Sigmoid colon (tissue), 6 donors: ENCODE measurements at regions not wholly inside any gene's neighbourhood (a gene's known extent, or its start where the extent isn't known, plus 50 kb on each side); places are given as distances from the start of the nearest gene placed in this dataset.

ENCODE experiments used
- DNase-seq: peaks from one replicate; pipeline ENCODE4 v3.0.0-alpha.2; 2019
- H3K27ac ChIP-seq, 4 donors: fragments of 200-600 bp; sonication (generic); one replicate each; pipeline ENCODE4 v1.5.1; 2016 to 2019; ENCODE audit warnings: mild to moderate bottlenecking in 1 of 4
- H3K27me3 ChIP-seq, 3 donors: fragments of 200-600 bp; sonication (generic); one replicate each; pipeline ENCODE4 v1.5.1; 2019; ENCODE audit warnings: mild to moderate bottlenecking in 1 of 3
- H3K36me3 ChIP-seq, 4 donors: fragments of 200-600 bp; sonication (generic); one replicate each; pipeline ENCODE4 v1.5.1; 2016 to 2019
- H3K4me1 ChIP-seq, 4 donors: fragments of 200-600 bp; sonication (generic); one replicate each; pipeline ENCODE4 v1.5.1; 2017 to 2019
- H3K4me3 ChIP-seq, 4 donors: fragments of 200-600 bp; sonication (generic); one replicate each; pipeline ENCODE4 v1.5.1; 2017 to 2019; ENCODE audit warnings: mild to moderate bottlenecking in 2 of 4, moderate library complexity in 1 of 4
- H3K9me3 ChIP-seq, 4 donors: fragments of 200-600 bp in 3 of 4; sonication (generic) in 3 of 4; one replicate each; pipeline versions ENCODE4 v1.5.1 to v1.6.1; 2013 to 2019
- EP300 ChIP-seq, 4 donors: sonication (generic); formaldehyde crosslinking; IDR thresholded peaks; one replicate each; pipeline ENCODE4 v1.6.1; 2017; ENCODE audit warnings: antibody characterized with exemption in 4 of 4
- POLR2A ChIP-seq, 2 donors: fragments of 450-650 bp; IDR thresholded peaks; one replicate each; pipeline ENCODE4 v1.6.1; 2016; ENCODE audit warnings: antibody characterized with exemption in 2 of 2, mild to moderate bottlenecking in 2 of 2, moderate library complexity in 2 of 2
- POLR2AphosphoS5 ChIP-seq, 4 donors: sonication (generic); formaldehyde crosslinking; IDR thresholded peaks; one replicate each; pipeline ENCODE4 v1.6.1; 2017; ENCODE audit warnings: antibody characterized with exemption in 4 of 4
- WGBS, 2 donors: extraction: QIAGEN DNeasy Blood & Tissue Kit; methylation state at CpG; one replicate each; pipeline ENCODE4 v1.1.7; 2013; 5-methylcytosine and 5-hydroxymethylcytosine counted together
- intact Hi-C: fragments of 100-400 bp; cut with DNase I; formaldehyde crosslinking; loops from one replicate; pipeline ENCODE4 v1.15.1; 2023
- TF ChIP-seq, protein P1 (sequence below), 4 experiments: fragments of 450-650 bp in 3 of 4; fragments of 200-600 bp in 1 of 4; IDR thresholded peaks; one replicate each; pipeline ENCODE4 v1.5.1; 2016 to 2019; ENCODE audit warnings: antibody characterized with exemption in 4 of 4, mild to moderate bottlenecking in 3 of 4, moderate library complexity in 2 of 4
- donor health status: healthy with polysubstance abuse.
- donor health status: healthy.

DNA sequence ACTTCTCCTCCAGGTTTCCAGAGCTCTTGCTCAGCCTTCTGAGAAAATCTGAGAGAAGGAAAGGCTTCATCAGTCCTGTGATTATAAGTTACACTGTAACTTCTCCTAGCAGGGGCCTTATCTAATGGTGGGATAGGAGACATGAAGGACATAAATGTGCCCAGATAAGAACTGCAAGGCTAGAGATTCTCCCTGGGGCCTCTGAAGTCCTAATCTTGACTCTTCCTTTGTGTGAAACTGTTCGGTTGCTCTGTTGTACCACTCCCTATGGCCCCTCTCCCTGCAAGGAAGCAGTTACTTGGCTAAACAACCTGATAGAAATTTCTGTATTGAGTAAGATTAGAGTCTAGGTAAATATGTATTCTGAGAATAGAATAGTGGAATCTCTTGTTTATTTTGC lies 780.9 kb downstream of the ETS1 start:
- Histone ChIP-seq H3K4me3 (no peak overlapping the region), H3K36me3 (no peaks in the 10 kb centered on the region), H3K9me3 (no peaks in the 10 kb centered on the region), H3K27me3 (no peaks in the 10 kb centered on the region), H3K27ac (no peak overlapping the region), H3K4me1 (peaks cover 0 to 11% (median 0%) of the 10 kb centered on the region in 4 donors)
- WGBS, 2 donors = 38 to 63% methylated on average over 1 of the region's 1 CpG
- TF ChIP-seq EP300 (IDR thresholded peaks at IDR 0.05) = no peak
- TF ChIP-seq, protein P1, sequence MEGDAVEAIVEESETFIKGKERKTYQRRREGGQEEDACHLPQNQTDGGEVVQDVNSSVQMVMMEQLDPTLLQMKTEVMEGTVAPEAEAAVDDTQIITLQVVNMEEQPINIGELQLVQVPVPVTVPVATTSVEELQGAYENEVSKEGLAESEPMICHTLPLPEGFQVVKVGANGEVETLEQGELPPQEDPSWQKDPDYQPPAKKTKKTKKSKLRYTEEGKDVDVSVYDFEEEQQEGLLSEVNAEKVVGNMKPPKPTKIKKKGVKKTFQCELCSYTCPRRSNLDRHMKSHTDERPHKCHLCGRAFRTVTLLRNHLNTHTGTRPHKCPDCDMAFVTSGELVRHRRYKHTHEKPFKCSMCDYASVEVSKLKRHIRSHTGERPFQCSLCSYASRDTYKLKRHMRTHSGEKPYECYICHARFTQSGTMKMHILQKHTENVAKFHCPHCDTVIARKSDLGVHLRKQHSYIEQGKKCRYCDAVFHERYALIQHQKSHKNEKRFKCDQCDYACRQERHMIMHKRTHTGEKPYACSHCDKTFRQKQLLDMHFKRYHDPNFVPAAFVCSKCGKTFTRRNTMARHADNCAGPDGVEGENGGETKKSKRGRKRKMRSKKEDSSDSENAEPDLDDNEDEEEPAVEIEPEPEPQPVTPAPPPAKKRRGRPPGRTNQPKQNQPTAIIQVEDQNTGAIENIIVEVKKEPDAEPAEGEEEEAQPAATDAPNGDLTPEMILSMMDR (IDR thresholded peaks at IDR 0.05) = no peak
- no peak for TF ChIP-seq POLR2AphosphoS5 (IDR thresholded peaks at IDR 0.05)
- no peak for TF ChIP-seq POLR2A (IDR thresholded peaks at IDR 0.05)
- DNase-seq = no peak
- intact Hi-C loops = no loop called here

- H3K4me1 ChIP-seq = peaks cover 0 to 11% (median 0%) of the 10 kb centered on the region in 4 donors
- TF ChIP-seq POLR2AphosphoS5 (IDR thresholded peaks at IDR 0.05) (no peak), EP300 (IDR thresholded peaks at IDR 0.05) (no peak), POLR2A (IDR thresholded peaks at IDR 0.05) (no peak)
- TF ChIP-seq, protein P1 (IDR thresholded peaks at IDR 0.05) = no peak
- H3K27me3 ChIP-seq = no peaks in the 10 kb centered on the region
- no peaks in the 10 kb centered on the region for H3K36me3 ChIP-seq
- intact Hi-C loops = no loop called here
- H3K9me3 ChIP-seq = no peaks in the 10 kb centered on the region
- DNase-seq = no peak
- WGBS, 2 donors = 35 to 65% methylated on average over 1 of the region's 1 CpG
- no peak overlapping the region for H3K4me3 ChIP-seq
- no peak overlapping the region for H3K27ac ChIP-seq
These were observed 781.6 kb downstream of the ETS1 start for GRCh38 chr11:127805771-127806170.

DNA sequence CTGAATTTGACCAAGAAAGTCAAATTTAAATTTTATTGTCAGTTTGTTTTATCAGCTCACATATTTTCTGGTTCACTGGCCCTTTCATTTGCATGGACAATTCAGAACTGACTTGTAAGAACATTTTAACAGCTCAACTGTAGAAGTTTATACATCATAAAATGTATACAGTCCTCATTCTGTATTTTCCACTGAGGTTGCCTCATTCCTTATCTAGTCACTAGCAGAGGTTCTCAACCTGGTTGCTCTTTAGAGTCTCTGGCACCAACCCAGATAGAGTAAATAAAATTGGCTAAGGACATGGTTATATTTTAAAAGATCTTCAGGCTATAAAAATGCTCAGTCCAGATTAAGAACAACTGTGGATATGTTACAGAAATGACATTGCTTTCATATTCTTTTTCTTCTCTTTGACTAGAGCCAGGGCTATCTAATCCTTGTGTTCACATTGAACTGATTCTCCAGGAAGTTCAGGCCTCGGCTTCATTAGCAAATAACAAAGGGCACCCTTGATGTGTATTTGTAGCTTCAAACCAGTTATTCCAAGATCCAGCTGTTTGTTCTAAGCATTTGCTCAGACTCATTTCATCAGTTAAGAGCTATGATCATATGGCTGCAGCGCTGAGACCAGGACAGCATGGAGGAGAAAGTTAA lies 782.5 kb downstream of the ETS1 start:
- no peaks in the 10 kb centered on the region for H3K9me3 ChIP-seq
- no peaks in the 10 kb centered on the region for H3K27me3 ChIP-seq
- no peak for TF ChIP-seq POLR2A (IDR thresholded peaks at IDR 0.05)
- TF ChIP-seq POLR2AphosphoS5 (IDR thresholded peaks at IDR 0.05) = no peak
- TF ChIP-seq EP300 (IDR thresholded peaks at IDR 0.05) = no peak
- TF ChIP-seq, protein P1 (IDR thresholded peaks at IDR 0.05) = no peak
- intact Hi-C loops = no loop called here
- H3K4me3 ChIP-seq = no peak overlapping the region
- no peak for DNase-seq
- 14 to 42% methylated on average over 2 of the region's 2 CpGs for WGBS, 2 donors
- no peaks in the 10 kb centered on the region for H3K36me3 ChIP-seq
- peaks cover 0 to 11% (median 0%) of the 10 kb centered on the region in 4 donors for H3K4me1 ChIP-seq
- no peak overlapping the region for H3K27ac ChIP-seq

DNA sequence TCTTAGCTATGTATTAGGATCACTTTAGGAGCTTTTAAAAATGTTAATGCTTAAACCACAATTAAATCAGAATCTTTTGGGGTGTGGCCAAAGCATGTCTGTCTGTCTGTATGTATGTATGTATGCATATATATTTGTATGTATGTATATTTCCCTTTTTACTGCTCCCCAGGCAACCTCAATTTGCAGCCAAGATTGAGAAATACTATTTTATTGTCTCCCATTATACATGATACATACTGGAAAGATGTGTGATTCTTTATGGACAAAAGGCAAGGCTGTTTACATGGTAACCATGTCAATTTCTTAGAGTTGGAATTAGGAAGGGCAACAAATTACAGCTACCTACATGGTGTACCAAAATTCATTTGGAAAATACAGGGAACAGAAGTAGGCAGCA lies 783.6 kb downstream of the ETS1 start:
- no peak for DNase-seq
- peaks cover 0 to 11% (median 0%) of the 10 kb centered on the region in 4 donors for H3K4me1 ChIP-seq
- H3K27ac ChIP-seq = no peak overlapping the region
- TF ChIP-seq EP300 (IDR thresholded peaks at IDR 0.05) (no peak), POLR2A (IDR thresholded peaks at IDR 0.05) (no peak), POLR2AphosphoS5 (IDR thresholded peaks at IDR 0.05) (no peak)
- TF ChIP-seq, protein P1 (IDR thresholded peaks at IDR 0.05) = no peak
- no peaks in the 10 kb centered on the region for H3K36me3 ChIP-seq
- intact Hi-C loops = no loop called here
- H3K4me3 ChIP-seq = no peak overlapping the region
- H3K27me3 ChIP-seq = no peaks in the 10 kb centered on the region
- no peaks in the 10 kb centered on the region for H3K9me3 ChIP-seq
